ENCODE measurements at regions not wholly inside any gene's neighbourhood (a gene's known extent, or its start where the extent isn't known, plus 50 kb on each side); places are given as distances from the start of the nearest gene placed in this dataset.

GRCh38 chr7:38086857-38087256 is 91.2 kb upstream of the STARD3NL start:
- H3K4ac ChIP-seq (ENCODE audit: low read depth, low read length), result no peak overlapping the region
- no peak for ATAC-seq (ENCODE audit: low read depth)
- dilution Hi-C loops (cut with HindIII; ENCODE audit: low sequenced_read_pairs, unreplicated experiment), result no loop called here

More at GRCh38 chr7:38086857-38087256, 91.2 kb upstream of the STARD3NL start:
- CTCF ChIA-PET, result no interaction called here
- Histone ChIP-seq H2AK9ac (replicated peaks; ENCODE audit: low read depth, low read length, poor library complexity) (no peak overlapping the region), H3K79me1 (ENCODE audit: low read depth in 1 of 2, low read length in 2 of 2) (no peaks in the 10 kb centered on the region), H2AK5ac (ENCODE audit: low read depth, low read length) (no peak overlapping the region), H3K4me3 (ENCODE audit: insufficient read depth, low read depth, low read length) (no peak overlapping the region), H3K14ac (replicated peaks; ENCODE audit: low read depth, low read length) (no peak overlapping the region), H3K9ac (ENCODE audit: low read depth, low read length) (no peak overlapping the region), H3K4me2 (ENCODE audit: low read depth, low read length) (no peak overlapping the region), H3K27me3 (ENCODE audit: control insufficient read depth, insufficient read depth, low read length) (no peaks in the 10 kb centered on the region), H4K20me1 (ENCODE audit: insufficient read depth, low read length) (no peaks in the 10 kb centered on the region), H4K91ac (ENCODE audit: insufficient read depth, low read depth, low read length) (no peak overlapping the region), H2BK15ac (ENCODE audit: low read depth, low read length) (no peak overlapping the region), H4K5ac (ENCODE audit: low read depth, low read length) (no peak overlapping the region), H3K23ac (ENCODE audit: low read depth, low read length) (no peak overlapping the region), H2AFZ (replicated peaks; ENCODE audit: low read length, poor library complexity) (no peak overlapping the region), H3K27ac (ENCODE audit: insufficient read depth, low read length) (no peak overlapping the region), H3K4me1 (ENCODE audit: control insufficient read depth, insufficient read depth, low read length) (no peaks in the 10 kb centered on the region), H2BK5ac (ENCODE audit: low read depth, low read length, poor library complexity, severe bottlenecking) (no peak overlapping the region), H2BK20ac (ENCODE audit: low read depth, low read length) (no peak overlapping the region), H3K56ac (ENCODE audit: extremely low read depth, insufficient read depth, low read length) (no peak overlapping the region), H3K9me3 (ENCODE audit: control insufficient read depth, insufficient read depth, low read length) (no peaks in the 10 kb centered on the region), H3K9me1 (ENCODE audit: insufficient read depth, low read length) (no peaks in the 10 kb centered on the region), H4K8ac (ENCODE audit: low read depth in 2 of 2, low read length in 2 of 2) (no peak overlapping the region), H3K18ac (ENCODE audit: low read depth, low read length) (no peak overlapping the region), H2BK120ac (ENCODE audit: low read depth, low read length) (no peak overlapping the region), H3K36me3 (ENCODE audit: control insufficient read depth, insufficient read depth, low read length) (no peaks in the 10 kb centered on the region)
- TF ChIP-seq BHLHE40 (IDR thresholded peaks at IDR 0.05; ENCODE audit: low read depth, low read length) (no peak), RAD21 (IDR thresholded peaks at IDR 0.05; ENCODE audit: low read length) (no peak), USF2 (IDR thresholded peaks at IDR 0.05; ENCODE audit: low read depth, low read length) (no peak), SMC3 (IDR thresholded peaks at IDR 0.05; ENCODE audit: low read depth, low read length) (no peak), MAZ (IDR thresholded peaks at IDR 0.05; ENCODE audit: borderline replicate concordance, low read depth, low read length) (no peak), CEBPB (IDR thresholded peaks at IDR 0.05; ENCODE audit: low read depth, low read length) (no peak), MAFK (IDR thresholded peaks at IDR 0.05; ENCODE audit: low read depth, low read length) (no peak), POLR2A (IDR thresholded peaks at IDR 0.05; ENCODE audit: low read depth, low read length) (no peak), NFE2L2 (IDR thresholded peaks at IDR 0.05; ENCODE audit: low read depth, low read length) (no peak), MXI1 (IDR thresholded peaks at IDR 0.05; ENCODE audit: borderline replicate concordance, low read depth, low read length) (no peak), FOS (IDR thresholded peaks at IDR 0.05; ENCODE audit: low read depth, low read length) (no peak)
- TF ChIP-seq, protein P1, sequence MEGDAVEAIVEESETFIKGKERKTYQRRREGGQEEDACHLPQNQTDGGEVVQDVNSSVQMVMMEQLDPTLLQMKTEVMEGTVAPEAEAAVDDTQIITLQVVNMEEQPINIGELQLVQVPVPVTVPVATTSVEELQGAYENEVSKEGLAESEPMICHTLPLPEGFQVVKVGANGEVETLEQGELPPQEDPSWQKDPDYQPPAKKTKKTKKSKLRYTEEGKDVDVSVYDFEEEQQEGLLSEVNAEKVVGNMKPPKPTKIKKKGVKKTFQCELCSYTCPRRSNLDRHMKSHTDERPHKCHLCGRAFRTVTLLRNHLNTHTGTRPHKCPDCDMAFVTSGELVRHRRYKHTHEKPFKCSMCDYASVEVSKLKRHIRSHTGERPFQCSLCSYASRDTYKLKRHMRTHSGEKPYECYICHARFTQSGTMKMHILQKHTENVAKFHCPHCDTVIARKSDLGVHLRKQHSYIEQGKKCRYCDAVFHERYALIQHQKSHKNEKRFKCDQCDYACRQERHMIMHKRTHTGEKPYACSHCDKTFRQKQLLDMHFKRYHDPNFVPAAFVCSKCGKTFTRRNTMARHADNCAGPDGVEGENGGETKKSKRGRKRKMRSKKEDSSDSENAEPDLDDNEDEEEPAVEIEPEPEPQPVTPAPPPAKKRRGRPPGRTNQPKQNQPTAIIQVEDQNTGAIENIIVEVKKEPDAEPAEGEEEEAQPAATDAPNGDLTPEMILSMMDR (conservative IDR thresholded peaks at IDR 0.05; ENCODE audit: low read depth, low read length), result no peak
- TF ChIP-seq, protein P2, sequence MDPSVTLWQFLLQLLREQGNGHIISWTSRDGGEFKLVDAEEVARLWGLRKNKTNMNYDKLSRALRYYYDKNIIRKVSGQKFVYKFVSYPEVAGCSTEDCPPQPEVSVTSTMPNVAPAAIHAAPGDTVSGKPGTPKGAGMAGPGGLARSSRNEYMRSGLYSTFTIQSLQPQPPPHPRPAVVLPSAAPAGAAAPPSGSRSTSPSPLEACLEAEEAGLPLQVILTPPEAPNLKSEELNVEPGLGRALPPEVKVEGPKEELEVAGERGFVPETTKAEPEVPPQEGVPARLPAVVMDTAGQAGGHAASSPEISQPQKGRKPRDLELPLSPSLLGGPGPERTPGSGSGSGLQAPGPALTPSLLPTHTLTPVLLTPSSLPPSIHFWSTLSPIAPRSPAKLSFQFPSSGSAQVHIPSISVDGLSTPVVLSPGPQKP (IDR thresholded peaks at IDR 0.05; ENCODE audit: borderline replicate concordance, low read depth, low read length), result no peak
- in situ Hi-C loops (cut with MboI; ENCODE audit: low sequenced_read_pairs), result no loop called here
- no TSS peak for BruUV-seq (replicated peaks)
- POLR2A ChIA-PET (ENCODE audit: unreplicated experiment), result no interaction called here
- intact Hi-C loops (cut with micrococcal nuclease), result no loop called here
- no peak for DNase-seq

All from IMR-90 (cell line).